ENCODE measurements at regions not wholly inside any gene's neighbourhood (a gene's known extent, or its start where the extent isn't known, plus 50 kb on each side); places are given as distances from the start of the nearest gene placed in this dataset.

DNA sequence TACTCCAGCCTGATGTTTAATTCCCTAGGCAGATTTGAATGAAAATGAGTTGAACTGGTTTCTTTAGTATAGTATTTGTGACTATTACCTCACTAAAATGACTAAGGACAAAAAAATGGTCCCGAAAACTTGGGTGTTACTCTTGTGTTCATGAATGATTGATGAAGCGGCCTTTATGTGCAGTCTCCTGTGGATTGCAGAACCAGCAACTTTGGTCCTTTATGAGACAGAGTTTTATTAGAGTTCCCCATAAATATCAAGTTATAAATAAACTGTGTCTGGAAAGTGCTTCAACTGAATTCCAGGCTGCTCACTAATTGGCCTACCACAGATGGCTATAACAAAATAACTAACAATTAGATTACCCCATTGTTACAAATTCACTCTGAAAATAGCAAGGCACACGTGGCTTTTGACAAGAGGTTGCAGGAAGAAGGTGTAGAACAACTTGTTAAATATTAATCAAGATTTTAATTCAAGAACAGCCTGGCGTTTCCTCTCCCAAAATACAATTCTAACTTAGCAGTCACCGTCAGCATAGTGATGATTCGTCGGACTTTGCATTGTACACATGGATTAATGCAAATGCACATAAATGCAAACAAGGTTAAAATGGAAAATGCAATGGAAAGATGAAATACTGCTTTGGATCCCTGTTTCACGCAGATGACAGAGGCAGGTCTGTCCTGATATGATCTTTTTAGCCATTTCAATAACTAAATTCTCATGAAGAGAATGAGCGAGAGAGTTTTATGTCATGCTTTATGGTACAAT is 567.3 kb upstream of the ZNF717 start:
- DNase-seq, result no peak

DNA sequence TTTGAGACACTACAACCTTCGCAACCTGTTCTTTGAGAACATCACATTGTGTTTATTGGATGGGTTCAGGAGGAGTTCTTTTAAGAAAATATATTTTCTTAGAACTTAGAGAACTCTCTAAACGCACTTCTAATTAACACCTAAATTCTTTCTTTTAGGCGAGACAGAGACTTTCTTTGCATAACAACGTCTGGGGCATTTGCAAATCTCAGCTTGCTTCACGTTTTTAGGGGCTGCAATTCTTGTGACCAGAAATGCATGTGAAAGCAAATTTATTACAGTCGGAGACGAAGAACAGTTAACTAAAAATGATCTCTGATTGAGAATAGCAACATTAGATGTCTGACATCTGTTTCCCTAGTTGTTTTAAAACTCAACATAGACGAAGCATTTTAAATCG is 568.3 kb upstream of the ZNF717 start:
- DNase-seq, result no peak

DNA sequence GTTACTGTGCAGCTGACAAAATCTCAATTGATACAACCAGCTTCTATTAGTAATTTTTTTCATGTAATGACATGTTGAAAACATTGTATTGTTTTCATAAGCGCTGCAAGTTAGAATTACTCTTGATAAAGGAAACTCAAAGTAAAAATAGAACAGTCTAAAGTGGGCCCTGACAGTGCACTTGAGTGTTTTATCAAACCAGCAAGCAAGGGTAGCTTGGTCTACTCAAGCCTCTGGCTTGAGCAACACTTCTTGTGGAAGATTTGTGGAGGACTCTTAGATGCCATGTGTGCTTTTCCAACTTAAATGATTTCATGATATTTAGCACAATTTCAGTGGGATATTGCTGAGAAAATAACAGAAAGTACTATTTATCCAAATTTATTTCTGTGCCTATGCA is 575.7 kb upstream of the ZNF717 start:
- no peak for DNase-seq

DNA sequence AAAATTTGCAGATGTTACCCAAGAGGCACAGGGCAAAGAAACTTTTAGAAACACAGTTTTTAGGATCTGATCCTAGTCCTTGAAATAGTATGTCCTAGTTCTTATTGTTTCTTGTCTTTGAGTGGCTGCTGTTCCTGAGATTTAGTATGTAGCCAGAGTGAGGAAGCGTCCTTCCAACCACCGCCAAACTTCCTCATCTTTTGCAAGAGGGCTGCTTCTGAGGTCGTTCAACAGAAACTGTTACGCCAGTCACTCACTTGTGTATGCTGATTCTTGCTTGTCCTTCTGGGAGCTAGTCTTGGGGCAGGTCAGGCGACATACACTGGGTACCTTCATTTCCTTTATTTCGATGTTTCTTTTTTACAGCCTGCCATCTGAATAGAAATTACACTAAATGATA is 577.3 kb upstream of the ZNF717 start:
- DNase-seq, result no peak

DNA sequence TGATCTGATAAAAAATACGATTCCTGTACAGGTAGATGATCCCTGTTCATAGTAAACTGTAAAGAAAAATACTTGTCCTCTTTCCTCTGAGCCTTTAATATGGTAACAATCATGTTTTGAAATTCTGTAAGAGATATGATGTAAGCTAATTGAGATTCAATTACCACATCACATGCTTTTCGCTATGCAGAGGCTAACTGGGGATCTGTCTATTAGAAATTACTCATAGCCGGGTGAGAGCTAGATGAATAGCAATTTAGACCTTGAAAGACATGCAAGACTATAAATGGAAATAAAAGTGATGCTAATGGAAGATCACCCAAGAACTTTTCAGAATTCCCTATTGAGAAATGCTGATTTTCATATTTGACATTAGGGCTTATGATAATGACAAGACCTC is 579.9 kb upstream of the ZNF717 start:
- DNase-seq, result no peak

DNA sequence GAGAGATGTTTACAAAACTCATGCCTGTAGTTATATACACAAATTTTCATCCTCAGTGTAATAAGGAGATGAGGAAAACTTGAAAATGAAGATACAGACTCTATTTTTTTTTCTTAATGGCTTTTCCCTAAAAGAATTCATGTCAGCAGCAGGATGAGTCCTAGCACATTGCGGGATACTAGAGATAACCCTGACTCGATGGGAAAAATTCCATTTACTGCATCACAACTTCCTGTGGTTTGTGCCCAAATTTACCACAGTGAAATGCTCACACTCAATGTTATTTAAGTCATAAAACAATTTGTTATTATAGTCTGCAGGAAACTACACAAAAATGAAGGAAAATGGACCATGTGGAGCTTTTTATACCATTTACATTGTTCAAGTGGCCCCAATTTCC is 581.9 kb upstream of the ZNF717 start:
- DNase-seq, result peak; percentile 42

DNA sequence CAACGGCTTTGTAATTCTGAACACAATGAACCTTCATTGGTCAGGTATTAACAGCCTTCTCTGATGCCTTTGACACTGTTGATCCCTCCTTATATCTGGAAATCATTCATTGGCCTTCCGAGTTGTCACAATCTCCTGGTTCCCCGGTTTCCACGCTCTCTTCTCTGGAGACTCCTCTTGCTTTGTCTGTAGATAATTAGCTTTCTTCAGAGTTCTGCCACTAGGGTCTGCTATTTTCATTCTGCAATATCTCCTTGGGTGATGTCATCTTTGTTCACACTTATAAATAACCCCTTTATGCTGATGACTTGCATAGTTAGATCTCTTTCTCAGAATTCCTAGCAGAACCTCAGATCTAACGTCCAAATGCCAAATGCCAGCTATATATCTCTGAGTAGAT is 583.8 kb upstream of the ZNF717 start:
- peak; percentile 6 for DNase-seq

DNA sequence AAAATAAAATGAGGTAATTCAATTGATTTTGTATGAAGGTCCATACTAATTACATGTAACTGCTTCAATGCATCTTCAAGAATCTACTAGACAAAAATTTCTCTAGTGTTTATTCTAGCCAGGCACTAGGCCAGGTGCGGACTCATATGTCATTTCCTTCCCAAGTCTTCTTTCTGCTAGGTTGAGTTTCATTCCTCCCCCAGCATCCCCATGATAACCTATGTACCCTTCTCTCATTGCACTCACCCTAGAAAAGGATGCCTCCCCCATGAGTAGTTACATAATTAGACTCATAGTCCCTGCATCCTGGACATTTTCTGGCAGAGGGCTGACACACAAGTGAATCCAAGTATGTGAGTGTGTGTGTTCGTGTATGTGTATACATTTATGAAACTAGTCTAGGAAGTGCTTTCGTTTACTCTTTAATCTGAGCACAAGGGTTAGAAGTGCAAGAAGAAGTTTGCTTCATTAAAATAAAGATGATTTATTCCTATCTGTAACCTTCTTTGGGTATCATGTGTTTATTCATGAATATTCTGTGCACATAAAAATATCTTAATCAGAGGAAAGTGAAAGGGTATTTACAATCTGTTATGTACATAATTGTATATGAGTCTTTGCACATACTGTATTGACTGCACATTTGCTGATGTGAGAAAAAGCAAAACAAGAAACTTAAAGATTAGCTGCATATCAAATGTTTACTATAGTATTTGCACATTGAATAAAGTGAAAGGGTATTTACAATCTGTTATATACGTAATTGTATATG is 585.6 kb upstream of the ZNF717 start:
- no peak for DNase-seq

DNA sequence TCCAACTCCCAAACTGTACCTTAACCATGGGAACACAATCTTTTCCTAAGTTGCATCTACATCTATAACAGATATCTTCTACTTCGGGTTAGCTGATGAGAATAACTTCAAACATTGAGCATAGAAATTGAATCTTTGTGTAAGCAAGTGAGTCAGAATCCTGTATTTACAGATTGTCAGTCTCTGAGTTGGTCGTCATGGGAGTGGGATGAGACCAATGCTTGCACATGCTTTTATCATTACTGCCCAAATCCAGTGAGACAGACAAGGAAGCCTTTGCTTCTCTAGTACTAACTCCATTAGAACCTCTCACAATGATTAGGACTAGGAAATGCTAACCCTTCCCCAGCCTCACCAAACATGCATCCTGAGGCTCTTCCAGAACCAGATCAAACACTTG is 587.1 kb upstream of the ZNF717 start:
- no peak for DNase-seq

DNA sequence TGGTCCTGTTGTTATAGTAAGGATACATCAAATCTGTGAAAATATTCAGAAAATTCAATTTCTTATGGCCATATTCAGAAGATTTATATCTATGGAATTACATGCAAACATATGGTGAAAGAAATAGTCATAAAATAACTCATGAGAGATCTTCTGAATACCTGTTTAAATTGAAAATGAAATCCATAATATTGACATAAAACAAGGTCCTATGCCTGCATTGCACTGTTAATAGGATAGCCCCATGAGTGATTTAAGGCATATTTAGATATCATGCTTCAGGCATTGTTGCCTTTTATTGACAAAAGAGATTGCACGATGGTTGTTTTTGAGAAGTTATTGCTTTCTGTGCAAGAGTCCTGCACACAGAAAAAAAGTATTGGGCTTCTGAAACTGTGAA is 591.7 kb upstream of the ZNF717 start:
- no peak for DNase-seq

DNA sequence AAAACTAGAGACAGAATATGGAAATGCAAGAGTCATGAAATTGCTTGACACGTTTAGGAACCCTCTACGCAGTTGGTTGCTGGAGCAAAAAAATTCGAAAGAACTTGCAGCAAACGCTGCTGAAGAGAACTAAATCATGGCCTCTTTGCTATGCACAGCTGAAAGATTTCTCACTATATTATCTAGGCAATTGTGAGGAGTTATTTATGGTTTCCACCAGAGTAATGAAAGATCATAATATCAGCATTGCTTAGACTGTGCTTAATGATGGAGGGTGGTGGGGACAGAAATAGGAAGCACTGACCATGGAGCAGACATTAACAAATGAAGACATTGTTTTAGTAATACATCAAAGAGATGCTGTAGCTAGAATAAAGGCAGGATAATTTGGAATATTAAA is 593.4 kb upstream of the ZNF717 start:
- DNase-seq, result no peak

DNA sequence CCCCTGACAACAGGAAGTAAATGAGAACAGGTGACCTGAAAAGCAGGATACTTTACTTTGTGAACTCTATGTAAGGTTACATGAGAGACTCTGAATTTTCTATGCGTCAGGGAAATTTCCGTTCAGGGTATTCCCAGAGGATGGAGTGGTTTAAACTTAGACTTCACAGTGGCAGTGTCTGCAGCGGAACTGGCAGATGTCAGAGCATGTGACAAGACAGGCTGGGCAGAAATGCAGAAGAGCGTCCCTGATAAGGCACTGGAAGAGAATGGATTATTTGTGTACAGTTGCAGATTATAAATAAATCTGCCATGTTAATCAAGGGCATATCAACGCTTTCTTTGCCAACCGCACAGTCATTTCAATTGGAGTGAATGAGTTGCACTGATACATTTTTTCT is 598.4 kb upstream of the ZNF717 start:
- no peak for DNase-seq

DNA sequence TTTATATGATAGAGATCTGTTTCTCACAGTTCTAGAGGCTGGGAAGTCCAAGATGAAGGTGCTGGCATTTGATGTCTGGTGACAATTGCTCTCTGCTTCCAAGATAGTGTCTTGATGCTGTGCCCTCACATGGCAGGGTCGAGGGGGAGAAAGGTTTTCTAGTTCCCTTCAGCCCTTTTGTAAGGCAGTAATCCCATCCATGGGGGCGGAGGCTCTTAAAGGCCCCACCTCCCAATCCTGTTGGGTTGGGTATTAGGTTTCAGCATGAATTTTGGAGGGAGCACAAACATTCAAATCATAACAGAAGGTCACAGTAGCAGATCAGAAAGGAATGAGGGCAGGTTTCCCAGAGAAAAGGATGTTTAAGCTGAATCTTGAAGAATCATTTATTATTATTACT is 601.7 kb upstream of the ZNF717 start:
- DNase-seq, result no peak

DNA sequence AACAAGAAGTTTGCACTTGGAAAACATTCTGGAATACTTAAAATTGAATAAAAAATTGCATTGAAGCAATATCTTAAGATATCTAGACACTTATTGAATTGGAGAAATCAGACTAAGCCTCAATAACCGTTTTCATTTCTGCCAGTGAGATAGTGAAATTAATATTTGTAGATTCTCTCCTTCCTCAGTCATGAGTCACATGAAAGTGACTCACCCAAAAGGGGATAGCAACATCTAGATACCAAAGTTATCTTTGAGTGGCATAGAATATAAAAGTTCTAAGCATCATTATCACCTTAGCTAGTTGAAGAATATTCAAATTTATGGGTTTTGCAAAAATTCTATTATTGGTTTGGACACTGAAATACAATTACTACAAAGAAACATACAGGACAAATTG is 614.8 kb upstream of the ZNF717 start:
- DNase-seq, result peak; percentile 5

DNA sequence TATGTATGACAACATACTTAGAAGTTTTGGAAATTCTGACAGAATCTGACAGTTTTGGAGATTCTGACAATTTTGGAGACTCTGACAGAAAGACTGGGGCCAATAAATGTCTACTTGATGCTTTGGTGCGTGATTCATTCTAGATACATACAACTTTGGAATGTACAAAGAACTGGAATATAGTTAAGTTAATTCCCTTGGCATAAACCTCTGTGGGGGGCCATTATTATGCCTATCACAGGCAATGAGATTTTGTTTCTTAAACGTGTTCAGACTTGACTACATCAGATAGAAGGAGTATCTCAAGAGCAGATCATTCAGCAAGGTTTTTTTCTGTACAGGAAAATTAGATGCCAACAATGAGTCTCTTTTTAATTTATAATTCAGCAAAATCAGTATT is 617.6 kb upstream of the ZNF717 start:
- DNase-seq, result no peak

DNA sequence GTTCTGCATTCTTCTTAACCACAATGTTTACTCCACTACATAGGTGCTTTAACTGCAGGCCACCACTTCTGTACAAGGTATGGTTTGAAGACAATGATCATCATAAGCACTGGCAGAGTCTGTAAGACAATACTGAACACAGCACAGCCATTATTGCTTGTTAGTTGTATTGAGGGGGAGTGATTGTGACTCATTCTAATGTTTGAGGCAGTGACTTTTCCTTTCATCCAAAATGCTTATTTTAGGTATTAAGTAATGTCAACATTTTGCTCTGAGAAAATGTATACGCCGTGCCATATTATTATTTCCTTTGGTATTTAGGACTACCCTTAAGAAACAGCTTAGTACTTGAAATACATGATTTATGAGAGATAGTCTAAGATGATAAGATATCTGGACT is 618.2 kb upstream of the ZNF717 start:
- DNase-seq, result peak; percentile 6

DNA sequence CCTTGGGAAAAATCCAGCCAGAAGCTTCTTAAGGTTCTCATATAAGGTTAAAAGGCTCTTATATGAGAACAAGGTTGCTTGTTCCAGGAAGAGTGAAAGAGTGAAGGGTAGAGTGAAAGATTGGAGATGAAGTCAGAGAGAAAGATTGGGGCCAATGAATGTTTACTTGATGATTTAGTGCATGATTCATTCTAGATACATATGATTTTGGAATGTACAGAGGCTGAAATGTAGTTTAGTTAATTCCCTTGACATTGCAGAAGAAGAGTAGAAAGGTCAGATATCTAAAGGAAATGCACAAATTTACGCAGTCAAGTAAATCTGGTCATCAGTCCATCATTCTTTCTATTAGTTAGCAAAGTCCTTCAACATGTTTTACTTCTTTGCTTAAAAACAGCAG is 619.8 kb upstream of the ZNF717 start:
- DNase-seq, result peak; percentile 4

DNA sequence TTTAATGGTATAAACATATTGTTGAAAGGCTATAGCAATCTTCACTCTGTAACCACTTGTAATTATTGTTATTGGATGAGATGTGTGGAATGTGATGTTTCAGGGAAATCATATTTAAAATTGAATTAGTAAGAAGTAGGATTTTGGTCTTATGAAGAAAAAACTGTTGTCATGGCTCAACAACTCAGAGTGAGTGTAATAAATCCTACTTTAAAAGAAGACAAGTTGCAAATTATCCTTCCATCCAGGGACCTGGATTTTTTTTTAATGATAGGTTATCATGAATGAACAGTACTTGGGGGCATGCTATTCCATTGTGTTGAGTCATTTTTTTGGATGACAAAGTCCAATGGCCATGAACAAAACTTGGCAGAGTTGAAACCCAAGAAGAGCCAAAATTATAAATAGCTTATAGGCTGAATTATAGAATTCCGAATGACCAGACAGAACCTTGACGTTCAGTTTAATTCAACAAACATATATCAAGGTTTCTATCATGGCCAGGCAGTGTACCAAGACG is 625.5 kb upstream of the ZNF717 start:
- peak; percentile 5 for DNase-seq

DNA sequence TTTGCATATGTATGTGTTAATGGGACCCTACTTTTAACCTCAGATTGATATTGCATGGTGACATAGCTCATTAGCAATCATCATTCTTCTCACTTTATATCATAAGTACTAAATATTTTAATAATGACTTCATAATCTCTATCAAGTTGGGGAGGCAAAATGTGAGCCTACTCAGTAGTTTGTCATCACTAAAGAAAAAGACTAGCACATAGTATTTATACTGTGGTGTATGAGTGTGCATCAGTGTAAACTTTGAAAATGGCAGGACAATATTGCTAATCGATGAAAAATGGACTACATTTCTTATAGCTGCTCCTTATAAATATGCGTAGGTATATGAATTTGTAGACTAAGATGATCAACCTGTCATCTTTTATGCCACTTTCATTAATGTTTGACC is 624.5 kb upstream of the ROBO2 start:
- no peak for DNase-seq

DNA sequence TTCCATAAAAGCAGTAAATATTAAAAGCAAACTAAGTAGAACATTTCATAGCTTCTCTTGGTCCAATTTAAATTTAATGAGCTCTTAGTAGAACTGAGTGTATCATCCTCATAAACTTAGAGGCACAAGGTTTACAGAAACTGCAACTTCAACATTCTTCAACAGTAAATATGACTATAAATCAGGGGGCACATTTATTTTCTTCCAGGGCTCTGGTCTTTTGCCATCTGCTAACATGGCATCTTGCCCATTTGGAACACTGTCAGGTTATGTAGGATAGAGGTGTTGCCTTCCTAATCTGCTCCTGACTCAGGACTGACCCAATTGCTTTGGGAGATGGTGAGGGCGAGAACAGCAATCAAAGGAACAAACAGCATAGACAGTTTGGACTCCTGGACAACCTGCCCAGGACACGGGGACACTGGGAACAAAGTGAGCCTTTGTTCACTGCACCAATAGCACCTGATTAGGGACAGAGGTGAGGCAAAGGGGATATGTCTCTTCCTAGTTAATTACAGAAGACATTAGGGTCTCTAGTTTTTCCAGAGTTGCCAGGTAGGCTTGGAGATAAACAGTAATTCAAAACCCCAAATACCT is 610.2 kb upstream of the ROBO2 start:
- DNase-seq, result no peak

DNA sequence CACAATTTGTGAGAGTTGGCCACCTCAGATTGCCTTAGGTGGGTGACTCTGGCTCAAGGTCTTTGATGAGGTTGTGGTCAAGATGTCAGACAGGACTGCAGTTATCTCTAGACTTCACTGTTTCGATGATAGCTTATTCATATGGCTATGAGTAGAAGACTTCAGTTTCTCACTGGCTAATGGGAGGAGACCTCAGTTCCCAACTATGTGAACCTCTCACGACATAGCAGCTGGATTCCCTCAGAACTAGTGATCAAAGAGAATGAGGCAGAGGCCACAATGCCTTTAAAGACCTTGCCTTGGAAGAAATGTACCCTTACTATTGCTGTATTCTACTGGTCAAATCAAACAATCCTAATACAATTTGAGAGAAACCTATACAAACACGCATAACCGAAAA is 607.5 kb upstream of the ROBO2 start:
- no peak for DNase-seq

DNA sequence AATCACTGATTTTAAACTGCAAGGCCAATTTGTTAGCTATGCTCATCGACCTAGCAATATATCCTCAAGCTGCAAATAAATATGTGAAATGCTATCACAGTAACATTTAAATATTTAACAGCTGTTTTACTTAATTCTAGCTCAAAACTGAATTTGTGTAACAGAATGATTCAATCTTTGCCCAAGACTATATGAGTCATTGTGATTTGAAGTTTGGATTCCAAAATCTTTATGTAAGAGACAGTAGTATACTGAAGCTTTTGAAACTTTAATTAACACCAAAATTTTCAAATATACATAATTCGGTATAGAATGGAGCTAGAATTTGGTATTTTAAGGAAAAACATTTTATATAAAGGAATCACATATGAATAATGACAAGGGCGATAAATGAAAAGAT is 603.0 kb upstream of the ROBO2 start:
- no peak for DNase-seq

DNA sequence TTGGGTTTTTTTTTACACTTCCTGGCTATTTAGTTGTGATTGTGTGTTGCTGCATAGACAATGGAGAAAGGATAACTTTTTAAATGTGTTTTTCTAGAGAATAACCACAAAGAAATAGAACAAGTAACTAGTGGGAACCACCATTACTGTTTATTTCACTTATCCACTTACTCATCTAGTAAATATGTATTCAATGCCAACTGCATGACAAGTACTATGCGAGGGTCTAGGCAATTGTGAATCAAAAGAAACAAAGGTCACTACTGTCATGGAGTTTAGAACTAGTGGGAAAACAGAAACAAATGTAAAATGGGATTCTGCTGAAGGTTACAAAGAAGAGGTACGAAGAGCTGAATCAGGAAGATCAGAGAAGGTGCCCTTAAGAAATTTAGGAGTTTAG is 600.9 kb upstream of the ROBO2 start:
- no peak for DNase-seq

DNA sequence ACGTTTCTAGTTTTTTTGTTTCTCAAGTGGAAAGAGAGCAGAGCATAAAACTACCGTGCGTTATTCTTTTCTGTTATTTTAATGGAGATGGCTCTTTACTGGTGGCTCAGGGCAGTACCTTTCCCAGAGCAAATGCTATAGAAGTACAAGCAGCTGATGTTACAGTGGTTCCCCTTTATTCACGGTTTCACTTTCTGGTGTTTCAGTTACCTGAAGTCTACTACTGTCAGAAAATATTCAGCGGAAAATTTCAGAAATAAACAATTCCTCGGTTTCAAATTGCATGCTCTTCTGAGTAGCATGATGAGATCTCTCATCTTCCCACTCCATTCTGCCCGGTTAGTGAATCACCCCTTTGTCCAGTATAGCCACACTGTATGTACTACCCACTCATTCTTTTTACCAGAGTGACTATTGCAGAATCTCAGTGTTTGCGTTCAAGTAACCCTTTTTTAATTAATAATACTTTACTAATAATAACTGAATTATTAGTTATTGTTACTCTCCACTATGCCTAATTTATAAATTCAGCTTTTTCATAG is 597.5 kb upstream of the ROBO2 start:
- DNase-seq, result no peak

Data from amniotic stem cell (primary cell).